H1 (cell line): ENCODE measurements at regions not wholly inside any gene's neighbourhood (a gene's known extent, or its start where the extent isn't known, plus 50 kb on each side); places are given as distances from the start of the nearest gene placed in this dataset.

Experiments
- CTCF ChIA-PET: fragments of 300-600 bp; sonication (Branson Sonifier 250); formaldehyde crosslinking; loops from one replicate; lab custom pipeline; 2021; ENCODE audit not compliant: partially characterized antibody; lab: Charles Lee
- POLR2A ChIA-PET: fragments of 300-600 bp; sonication (Branson Sonifier 250); formaldehyde crosslinking; loops from one replicate; lab custom pipeline; 2021; ENCODE audit warnings: inconsistent platforms; ENCODE audit not compliant: partially characterized antibody; lab: Charles Lee
- DNase-seq, 2 experiments: peaks; one replicate each; pipeline versions ENCODE4 v3.0.0 to v3.0.0-alpha.2; 2010 to 2022; ENCODE audit warnings: low spot score in 2 of 2, low read depth in 1 of 2, mixed read lengths in 1 of 2
- FAIRE-seq: peaks from 2 replicates; lab custom pipeline; 2011; peaks lifted over from hg19 to GRCh38; lab: Jason Lieb, UNC
- H2AFZ ChIP-seq: 2 replicates; pipeline ENCODE4 v1.8.1; 2012; ENCODE audit warnings: low read length, inconsistent platforms
- H2AK5ac ChIP-seq: 2 replicates; pipeline ENCODE4 v1.6.1; 2013; ENCODE audit warnings: low read depth, low read length
- H2BK120ac ChIP-seq: replicated peaks from 2 replicates; pipeline ENCODE3; 2013; ENCODE audit warnings: low read depth, low read length, inconsistent platforms
- H2BK12ac ChIP-seq: 2 replicates; pipeline ENCODE4 v1.6.1; 2013; ENCODE audit warnings: low read depth, low read length
- H2BK15ac ChIP-seq: 2 replicates; pipeline ENCODE4 v1.6.1; 2013; ENCODE audit warnings: low read length
- H2BK20ac ChIP-seq: 2 replicates; pipeline ENCODE4 v1.6.1; 2013; ENCODE audit warnings: low read length
- H2BK5ac ChIP-seq: 2 replicates; pipeline ENCODE4 v1.6.1; 2013; ENCODE audit warnings: low read depth, low read length
- H3K14ac ChIP-seq: 2 replicates; pipeline ENCODE4 v1.6.1; 2013; ENCODE audit warnings: inconsistent platforms; ENCODE audit not compliant: insufficient read length
- H3K18ac ChIP-seq: 2 replicates; pipeline ENCODE4 v1.6.1; 2013; ENCODE audit warnings: low read length; ENCODE audit errors: extremely low read depth
- H3K23ac ChIP-seq: 2 replicates; pipeline ENCODE4 v1.6.1; 2013; ENCODE audit warnings: inconsistent platforms; ENCODE audit not compliant: insufficient read length
- H3K23me2 ChIP-seq: 2 replicates; pipeline ENCODE4 v1.6.1; 2013; ENCODE audit warnings: low read depth, low read length
- H3K27ac ChIP-seq: 2 replicates; pipeline ENCODE4 v1.6.1; 2011; ENCODE audit warnings: low read depth, low read length, inconsistent platforms
- H3K27me3 ChIP-seq, 4 experiments: replicated peaks in 1 of 4; 1 replicate in 1 of 4; 2 replicates in 3 of 4; pipeline versions ENCODE4 v1.6.1 to v1.8.1; 2011 to 2013; ENCODE audit warnings: low read length in 3 of 4, mild to moderate bottlenecking in 3 of 4, inconsistent platforms in 2 of 4, mixed read lengths in 2 of 4, moderate library complexity in 1 of 4; ENCODE audit not compliant: control insufficient read depth in 3 of 4, insufficient read depth in 3 of 4; ENCODE audit errors: extremely low read depth in 1 of 4
- H3K36me3 ChIP-seq, 4 experiments: 2 replicates each; pipeline versions ENCODE4 v1.6.1 to v1.8.1; 2011 to 2013; ENCODE audit warnings: mild to moderate bottlenecking in 4 of 4, low read length in 3 of 4, moderate library complexity in 2 of 4, control low read depth in 1 of 4, inconsistent platforms in 1 of 4; ENCODE audit not compliant: insufficient read depth in 4 of 4, control insufficient read depth in 2 of 4
- H3K4ac ChIP-seq: replicated peaks from 2 replicates; pipeline ENCODE3; 2013; ENCODE audit warnings: low read length, low read depth, mixed read lengths, inconsistent platforms; ENCODE audit not compliant: insufficient read length
- H3K4me1 ChIP-seq, 4 experiments: replicated peaks in 1 of 4; 1 replicate in 1 of 4; 2 replicates in 3 of 4; pipeline versions ENCODE4 v1.6.1 to v1.8.1; 2011 to 2013; ENCODE audit warnings: low read length in 3 of 4, inconsistent platforms in 2 of 4, mixed read lengths in 1 of 4; ENCODE audit not compliant: insufficient read depth in 4 of 4, control insufficient read depth in 3 of 4
- H3K4me2 ChIP-seq, 2 experiments: 2 replicates each; pipeline versions ENCODE4 v1.6.1 to v1.8.1; 2011 to 2013; ENCODE audit warnings: low read depth in 2 of 2, low read length in 2 of 2, control low read depth in 1 of 2, inconsistent platforms in 1 of 2, mild to moderate bottlenecking in 1 of 2; ENCODE audit not compliant: insufficient read depth in 1 of 2
- H3K4me3 ChIP-seq, 4 experiments: fragments of 200-600, 300-600 bp in 1 of 4; sonication (generic), shearing (Covaris generic), sonication (Bioruptor Twin) in 1 of 4; 2 replicates each; pipeline versions ENCODE4 v1.5.1 to v1.8.1; 2011 to 2016; ENCODE audit warnings: low read length in 4 of 4, low read depth in 3 of 4, control low read depth in 2 of 4, inconsistent platforms in 2 of 4, mild to moderate bottlenecking in 2 of 4, mixed read lengths in 1 of 4, moderate library complexity in 1 of 4; ENCODE audit not compliant: insufficient read depth in 2 of 4; ENCODE audit errors: extremely low read depth in 1 of 4
- H3K56ac ChIP-seq: replicated peaks from 2 replicates; pipeline ENCODE3; 2013; ENCODE audit warnings: low read depth, mild to moderate bottlenecking, mixed read lengths, low read length, inconsistent platforms; ENCODE audit not compliant: insufficient read length
- H3K79me1 ChIP-seq: 2 replicates; pipeline ENCODE4 v1.6.1; 2013; ENCODE audit warnings: low read depth, low read length, control low read depth
- H3K79me2 ChIP-seq, 2 experiments: 2 replicates each; pipeline versions ENCODE4 v1.6.1 to v1.8.1; 2012 to 2013; ENCODE audit warnings: low read length in 2 of 2, mild to moderate bottlenecking in 2 of 2, inconsistent platforms in 1 of 2; ENCODE audit not compliant: insufficient read depth in 2 of 2, control insufficient read depth in 1 of 2
- H3K9ac ChIP-seq, 4 experiments: replicated peaks in 1 of 4; 1 replicate in 1 of 4; 2 replicates in 3 of 4; pipeline versions ENCODE4 v1.6.1 to v1.8.1; 2011 to 2013; ENCODE audit warnings: low read depth in 3 of 4, low read length in 3 of 4, control low read depth in 2 of 4, mild to moderate bottlenecking in 2 of 4, moderate library complexity in 2 of 4, inconsistent platforms in 1 of 4; ENCODE audit errors: extremely low read depth in 1 of 4
- H3K9me3 ChIP-seq, 2 experiments: 2 replicates each; pipeline versions ENCODE4 v1.6.1 to v1.8.1; 2012 to 2013; ENCODE audit warnings: mild to moderate bottlenecking in 2 of 2, moderate library complexity in 2 of 2, control low read depth in 1 of 2, inconsistent platforms in 1 of 2, low read depth in 1 of 2, low read length in 1 of 2, mixed read lengths in 1 of 2; ENCODE audit not compliant: insufficient read depth in 2 of 2
- H4K20me1 ChIP-seq, 2 experiments: replicated peaks in 1 of 2; 2 replicates each; pipeline versions ENCODE3 to v1.8.1; 2011 to 2013; ENCODE audit warnings: inconsistent platforms in 2 of 2, low read length in 2 of 2, mild to moderate bottlenecking in 1 of 2; ENCODE audit not compliant: insufficient read depth in 2 of 2, control insufficient read depth in 1 of 2
- H4K5ac ChIP-seq: 2 replicates; pipeline ENCODE4 v1.6.1; 2013; ENCODE audit warnings: low read length, low read depth, mixed read lengths, inconsistent platforms; ENCODE audit not compliant: insufficient read length
- H4K8ac ChIP-seq: 2 replicates; pipeline ENCODE4 v1.8.0; 2013; ENCODE audit warnings: mild to moderate bottlenecking, moderate library complexity, low read length, inconsistent platforms; ENCODE audit not compliant: insufficient read depth; ENCODE audit errors: extremely low read depth
- H4K91ac ChIP-seq: replicated peaks from 2 replicates; pipeline ENCODE3; 2013; ENCODE audit warnings: low read length, mixed read lengths, inconsistent platforms; ENCODE audit not compliant: insufficient read length
- BCL11A ChIP-seq, 2 experiments: IDR thresholded peaks; one replicate each; pipeline ENCODE4 v1.6.1; 2011; ENCODE audit warnings: low read depth in 2 of 2, low read length in 2 of 2, mild to moderate bottlenecking in 2 of 2
- WGBS, 2 experiments: shearing (Covaris generic) in 1 of 2; methylation state at CpG; one replicate each; pipeline versions ENCODE4 v1.1.6 to v1.1.7; 2013 to 2015; ENCODE audit warnings: low lambda C conversion rate in 2 of 2, mixed read lengths in 2 of 2, inconsistent platforms in 1 of 2, low coverage in 1 of 2, missing lambda C conversion rate in 1 of 2; ENCODE audit not compliant: insufficient replicate concordance in 2 of 2, insufficient coverage in 1 of 2, insufficient read length in 1 of 2; ENCODE audit errors: extremely low coverage in 1 of 2, missing lambda C conversion rate in 1 of 2; 5-methylcytosine and 5-hydroxymethylcytosine counted together

DNA sequence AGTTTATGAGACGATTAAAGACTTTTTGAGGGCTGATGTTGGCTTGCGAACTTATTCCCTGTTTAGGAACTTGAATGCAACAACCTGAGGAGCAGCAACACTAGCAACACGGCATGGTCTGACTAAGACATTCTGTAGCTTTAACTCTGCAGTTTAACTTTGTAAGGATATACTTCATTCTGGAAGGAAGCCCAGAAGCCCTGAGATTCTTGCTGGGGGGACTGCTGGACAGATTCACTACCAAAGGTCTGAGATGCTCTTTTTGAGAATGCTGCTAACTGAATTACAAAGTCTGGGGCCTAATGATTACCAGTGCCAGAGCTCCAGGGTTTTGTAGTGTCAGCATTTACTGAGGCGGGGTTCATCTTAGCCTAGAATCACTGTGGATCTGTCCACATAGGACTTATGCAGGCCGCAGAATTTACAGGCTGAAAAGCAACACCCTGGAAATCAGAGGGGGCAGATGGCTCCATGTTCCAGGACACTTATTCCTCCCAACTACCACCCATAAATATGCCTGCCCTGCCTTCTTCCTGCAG is 537.1 kb upstream of the CDH18 start:
- Histone ChIP-seq H3K27ac (no peak overlapping the region), H3K4ac (no peak overlapping the region), H2BK20ac (no peak overlapping the region), H3K27me3 (no peaks in the 10 kb centered on the region), H4K8ac (no peak overlapping the region), H2BK5ac (no peak overlapping the region), H3K4me3 (no peak overlapping the region), H3K18ac (no peak overlapping the region), H3K23ac (no peak overlapping the region), H2BK120ac (no peak overlapping the region), H2BK12ac (no peak overlapping the region), H3K14ac (no peak overlapping the region), H3K79me2 (no peaks in the 10 kb centered on the region), H2BK15ac (no peak overlapping the region), H2AK5ac (no peak overlapping the region), H4K20me1 (no peaks in the 10 kb centered on the region), H3K4me1 (no peaks in the 10 kb centered on the region), H3K9me3 (no peaks in the 10 kb centered on the region), H3K23me2 (no peaks in the 10 kb centered on the region), H3K56ac (no peak overlapping the region), H4K91ac (no peak overlapping the region), H3K4me2 (no peak overlapping the region), H3K36me3 (no peaks in the 10 kb centered on the region), H4K5ac (no peak overlapping the region), H3K79me1 (no peaks in the 10 kb centered on the region), H3K9ac (no peak overlapping the region), H2AFZ (0 out of 2 replicates have a peak overlapping the region, but pooled peaks have one; percentile 20)
- no peak for DNase-seq
- ChIA-PET POLR2A (no interaction called here), CTCF (interaction anchor here (1.1 kb wide), 1 partner anchor 9 kb away, joined by 3 read pairs; no protein-coding TSS in a partner anchor)
- no peak for FAIRE-seq
- WGBS, 2 experiments, result 83% methylated on average over 5 of the region's 5 CpGs; no CpG with 5 or more reads in 1 of the 2 experiments
- TF ChIP-seq BCL11A (IDR thresholded peaks at IDR 0.05; ENCODE audit: low read depth in 2 of 2, low read length in 2 of 2), result no peak
